ENCODE measurements at regions not wholly inside any gene's neighbourhood (a gene's known extent, or its start where the extent isn't known, plus 50 kb on each side); places are given as distances from the start of the nearest gene placed in this dataset.

DNA sequence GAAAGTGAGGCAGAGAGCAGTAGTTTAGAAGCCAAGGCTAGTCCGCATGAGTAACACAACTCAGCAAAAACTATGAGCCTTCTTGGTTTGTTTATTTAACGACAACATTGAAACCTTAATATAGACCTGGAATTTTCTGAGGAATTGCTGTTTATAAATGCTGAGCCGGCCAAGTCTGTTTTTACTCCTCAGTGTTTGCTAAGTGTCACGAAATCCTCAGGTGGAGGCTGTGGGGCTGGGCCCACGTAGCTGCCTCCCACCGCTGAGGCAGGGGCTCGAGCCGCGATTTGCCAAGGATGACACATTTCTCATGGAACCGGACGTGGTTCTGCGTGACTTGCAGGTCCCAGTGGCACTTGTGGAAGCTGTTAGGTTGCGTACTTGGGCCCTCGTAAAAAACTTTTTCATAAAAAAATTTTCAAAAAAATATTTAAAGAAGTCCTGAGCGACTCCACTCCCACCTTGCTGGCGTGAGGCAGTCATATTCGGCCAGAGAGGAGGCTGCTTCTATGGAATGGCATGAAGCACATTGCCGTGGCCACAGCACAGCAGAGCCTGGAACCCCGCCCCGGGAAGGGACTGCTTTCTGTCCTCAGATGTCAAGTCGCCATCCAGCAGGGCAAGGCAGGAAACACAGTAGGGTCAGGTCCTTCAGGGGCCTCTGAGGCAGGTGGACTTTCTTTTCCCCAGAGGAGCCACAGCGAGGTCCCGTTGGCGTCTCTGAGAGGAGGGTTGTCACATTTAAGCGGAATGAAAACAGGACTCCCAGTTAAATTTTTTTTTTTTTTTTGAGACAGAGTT, 64.8 kb upstream of the PCSK6 start:
- ATAC-seq (no peak), DNase-seq (no peak)
- intact Hi-C loops (cut with DNase I) = no loop called here

GRCh38 chr15:101551696-101552591, 62.4 kb upstream of the PCSK6 start:
- DNase-seq (no peak), ATAC-seq (no peak)
- intact Hi-C loops (cut with DNase I) = no loop called here

GRCh38 chr15:101550124-101550523, 60.6 kb upstream of the PCSK6 start:
- ATAC-seq (no peak), DNase-seq (no peak)
- intact Hi-C loops (cut with DNase I) = no loop called here

DNA sequence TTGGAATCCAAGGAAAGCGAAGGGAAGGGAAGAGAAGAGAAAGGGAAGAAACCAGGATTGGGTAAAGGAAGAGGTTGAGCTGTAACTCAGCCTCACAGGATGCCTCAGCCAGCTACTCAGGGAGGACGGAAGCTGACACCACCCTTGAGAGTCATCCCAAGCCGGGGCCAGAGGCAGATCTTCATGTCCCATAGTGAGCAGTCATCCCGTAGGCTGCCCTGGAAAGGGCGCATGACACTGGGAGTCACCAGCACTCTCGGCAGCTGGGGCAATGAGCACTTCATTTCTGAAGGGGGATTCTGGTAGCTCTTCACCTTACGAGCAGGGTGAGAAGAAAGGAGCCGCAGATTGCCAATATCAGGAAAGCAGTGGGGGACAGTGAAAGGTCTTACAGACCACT, 60.1 kb upstream of the PCSK6 start:
- ATAC-seq (no peak), DNase-seq (no peak)
- intact Hi-C loops (cut with DNase I) = no loop called here

DNA sequence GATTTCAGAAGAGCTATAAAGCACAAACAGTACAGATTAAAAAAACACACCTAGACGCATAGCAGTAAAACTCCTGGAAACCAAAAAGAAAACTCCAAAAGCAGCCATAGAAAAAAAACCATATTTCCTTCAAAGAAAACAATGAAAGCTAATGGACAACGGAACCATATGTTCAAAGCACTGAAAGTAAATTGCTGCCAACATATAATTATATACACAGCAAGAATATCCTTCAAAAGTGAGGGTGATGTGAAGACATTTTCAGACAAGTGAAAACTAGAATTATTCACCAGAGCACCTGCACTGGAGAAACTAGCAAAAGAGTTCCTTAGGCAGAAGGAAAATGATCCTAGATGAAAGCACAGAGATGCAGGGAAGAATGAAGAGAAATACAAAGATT, 58.2 kb upstream of the PCSK6 start:
- intact Hi-C loops (cut with DNase I) = no loop called here
- DNase-seq (no peak), ATAC-seq (no peak)

DNA sequence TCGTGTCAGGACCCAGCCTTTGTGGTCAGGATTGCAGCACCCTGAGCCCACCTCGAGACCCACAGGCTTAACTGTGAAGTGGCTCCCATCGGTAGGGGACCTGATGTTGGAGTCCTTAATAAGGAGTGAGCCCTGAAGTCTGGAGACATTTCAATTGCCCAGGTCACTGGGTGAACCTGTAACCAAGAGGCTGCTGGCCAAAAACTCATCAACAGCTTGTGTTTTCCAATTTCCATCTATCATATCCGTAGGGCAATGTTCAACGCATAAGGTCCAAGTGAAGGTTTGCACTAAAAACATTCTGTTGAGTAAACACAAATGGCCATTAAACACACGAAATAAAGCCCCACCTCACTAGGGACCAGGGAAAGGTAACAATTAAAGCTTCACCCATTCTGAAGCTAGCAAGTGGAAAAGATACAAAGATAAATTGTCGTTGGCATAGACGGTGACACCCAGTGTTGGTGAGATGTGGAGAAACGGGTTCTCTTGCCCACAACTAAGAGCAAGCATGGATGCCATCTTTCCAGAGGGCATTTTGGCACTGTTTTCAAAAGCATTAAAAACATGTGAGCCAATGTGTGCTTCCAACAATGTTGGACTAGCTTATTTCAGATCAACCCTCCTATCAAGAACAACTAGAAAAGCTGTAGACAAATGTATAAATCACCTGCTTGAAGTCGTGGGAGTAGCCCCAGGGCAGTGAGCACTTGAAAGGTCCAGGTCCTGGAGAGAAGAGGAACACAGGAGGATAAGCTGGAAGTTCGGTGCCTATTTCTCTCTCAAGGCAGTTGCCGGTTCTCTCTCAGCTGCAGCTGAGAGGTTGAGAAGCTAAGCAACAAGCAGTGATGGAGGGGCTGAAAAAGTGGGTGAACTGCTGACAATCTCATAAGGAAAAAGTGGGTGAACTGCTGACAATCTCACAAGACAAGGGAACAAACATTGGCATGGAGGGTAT, 56.3 kb upstream of the PCSK6 start:
- no peak for DNase-seq
- intact Hi-C loops (cut with DNase I) = no loop called here

GRCh38 chr15:101544613-101544945, 55.1 kb upstream of the PCSK6 start:
- no peak for ATAC-seq
- no peak for DNase-seq
- intact Hi-C loops (cut with DNase I) = loop anchor here in 1 of 2 donors (5.0 kb wide), 1 partner anchor 98 kb away; no protein-coding TSS in a partner anchor

More for the DNA sequence above, 56.3 kb upstream of the PCSK6 start:
- no peak for ATAC-seq

DNA sequence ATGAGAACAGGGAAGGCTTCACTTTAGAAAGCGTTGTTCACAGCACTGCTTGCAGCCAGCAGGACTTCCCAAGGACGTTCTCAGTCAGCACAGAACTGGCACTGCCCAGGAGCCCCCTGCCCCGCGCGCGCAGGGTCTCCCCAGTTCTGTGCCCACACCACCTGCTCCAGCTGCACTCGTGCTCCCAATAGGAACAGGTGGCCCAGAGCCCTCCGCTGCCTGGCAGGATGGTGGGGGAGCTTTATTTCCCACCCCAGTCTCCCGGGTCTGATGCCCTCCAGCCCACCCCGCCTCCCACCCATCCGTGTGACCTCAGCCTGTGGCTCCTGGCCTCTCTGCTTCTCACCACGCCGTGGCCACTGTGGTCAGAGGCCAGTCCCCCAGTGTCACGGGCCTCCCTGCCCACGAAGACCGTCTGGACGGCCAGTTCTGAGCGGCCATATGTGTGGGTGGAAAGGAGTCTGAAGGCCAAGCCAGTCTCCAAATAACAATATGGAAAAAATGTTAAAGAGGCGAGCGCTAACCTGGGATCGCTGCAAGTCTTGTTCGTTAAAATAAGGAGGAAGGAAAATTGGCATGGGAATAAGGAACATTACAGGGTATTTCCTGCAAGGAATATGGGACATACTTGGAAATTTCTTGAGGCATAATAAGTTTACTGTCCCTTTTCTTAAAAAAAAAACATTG, 54.6 kb upstream of the PCSK6 start:
- intact Hi-C loops (cut with DNase I) = loop anchor here in 1 of 2 donors (5.0 kb wide), 1 partner anchor 98 kb away; no protein-coding TSS in a partner anchor
- no peak for ATAC-seq
- DNase-seq = no peak

DNA sequence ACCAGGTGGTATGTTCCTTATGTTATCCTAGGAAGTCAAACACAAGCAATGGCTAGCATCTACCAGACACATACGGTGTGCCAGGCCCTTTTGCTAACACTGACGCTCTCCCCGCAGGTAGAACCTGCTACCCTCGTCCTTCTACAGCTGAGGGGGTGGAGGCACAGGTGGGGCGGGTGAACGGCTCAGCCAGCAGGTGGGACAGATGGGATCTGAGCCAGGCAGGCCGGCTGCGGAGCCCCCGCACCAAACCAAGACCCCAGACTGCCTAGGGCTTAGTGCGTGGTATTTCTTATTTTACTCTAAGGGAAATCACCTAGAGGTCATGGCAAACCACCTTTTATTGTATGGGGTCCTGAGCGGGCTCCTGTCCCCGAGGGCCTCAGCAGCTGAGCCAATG, 53.9 kb upstream of the PCSK6 start:
- intact Hi-C loops (cut with DNase I) = loop anchor here in 1 of 2 donors (5.0 kb wide), 1 partner anchor 99 kb away; no protein-coding TSS in a partner anchor
- ATAC-seq (no peak), DNase-seq (no peak)

- DNase-seq = no peak
- intact Hi-C loops (cut with DNase I) = loop anchor here in 1 of 2 donors (5.0 kb wide), 1 partner anchor 99 kb away; no protein-coding TSS in a partner anchor
- no peak for ATAC-seq
Measured at GRCh38 chr15:101543026-101543390, 53.5 kb upstream of the PCSK6 start.

GRCh38 chr15:101542306-101543025, 53.0 kb upstream of the PCSK6 start:
- intact Hi-C loops (cut with DNase I) = loop anchor here in 1 of 2 donors (5.0 kb wide), 1 partner anchor 100 kb away; no protein-coding TSS in a partner anchor
- ATAC-seq (peak in 1 of 2 donors; percentile 48), DNase-seq (peak; percentile 45)

- ATAC-seq (no peak), DNase-seq (no peak)
- intact Hi-C loops (cut with DNase I) = loop anchor here in 1 of 2 donors (5.0 kb wide), 1 partner anchor 101 kb away; no protein-coding TSS in a partner anchor
Measured at GRCh38 chr15:101541501-101542292, 52.2 kb upstream of the PCSK6 start.

DNA sequence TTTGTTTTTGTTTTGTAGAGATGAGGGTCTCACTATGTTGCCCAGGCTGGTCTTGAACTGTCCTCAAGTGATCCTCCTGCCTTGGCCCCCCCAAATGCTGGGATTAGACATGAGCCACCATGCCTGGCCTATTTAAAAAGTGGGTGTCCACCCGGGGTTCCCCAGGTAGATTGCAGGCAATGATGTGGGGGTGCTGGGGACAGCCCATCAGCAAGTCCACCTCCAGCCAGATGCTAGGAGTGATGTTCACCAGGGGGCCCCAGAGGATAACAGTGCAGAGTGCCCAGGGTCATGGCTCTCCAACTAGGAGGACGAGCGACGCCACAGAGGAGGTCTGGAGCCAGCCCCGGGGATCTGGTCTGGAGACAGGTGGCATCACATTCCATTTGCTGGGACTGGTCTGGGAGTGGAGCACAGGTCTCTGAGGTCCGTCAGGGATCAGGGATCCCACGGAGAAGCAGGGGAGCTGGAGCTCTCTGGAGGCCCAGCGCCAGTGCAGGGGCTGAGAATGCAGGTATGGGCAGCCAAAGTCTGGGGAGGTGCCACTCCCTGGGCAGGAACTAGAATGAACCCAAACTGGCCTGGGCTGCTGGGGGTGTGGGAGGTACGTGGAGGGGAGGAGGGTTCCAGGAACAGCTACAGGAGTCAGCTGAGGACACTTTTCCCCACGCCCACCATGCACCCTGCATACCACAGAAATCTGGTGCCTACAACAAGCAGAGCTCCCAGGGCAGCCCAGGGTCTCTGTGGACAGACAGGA, 51.2 kb upstream of the PCSK6 start:
- no peak for DNase-seq

DNA sequence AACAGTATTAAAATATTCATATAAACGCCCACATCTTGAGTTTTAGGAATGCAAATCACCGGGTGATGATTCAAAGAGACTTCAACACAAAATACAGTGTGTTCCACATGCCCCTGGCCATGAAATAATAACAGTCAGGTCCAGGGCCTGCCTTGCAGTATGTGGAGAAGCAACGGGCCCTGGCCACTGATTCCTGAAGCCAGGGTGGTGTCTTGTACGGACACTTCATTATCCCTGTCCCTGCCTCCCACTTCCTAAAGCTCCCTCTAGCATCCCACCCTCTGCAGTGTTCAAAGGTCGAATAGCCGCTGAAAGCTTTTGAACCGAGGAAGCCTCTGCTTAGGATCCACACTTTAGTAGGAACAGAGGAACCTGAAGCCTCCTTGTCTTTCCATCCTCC, 50.4 kb upstream of the PCSK6 start:
- intact Hi-C loops (cut with DNase I) = loop anchor here in 1 of 2 donors (5.0 kb wide), 1 partner anchor 102 kb away; no protein-coding TSS in a partner anchor
- ATAC-seq (no peak), DNase-seq (no peak)

More for the DNA sequence above, 51.2 kb upstream of the PCSK6 start:
- ATAC-seq = no peak
- intact Hi-C loops (cut with DNase I) = loop anchor here in 1 of 2 donors (5.0 kb wide), 1 partner anchor 102 kb away; no protein-coding TSS in a partner anchor

DNA sequence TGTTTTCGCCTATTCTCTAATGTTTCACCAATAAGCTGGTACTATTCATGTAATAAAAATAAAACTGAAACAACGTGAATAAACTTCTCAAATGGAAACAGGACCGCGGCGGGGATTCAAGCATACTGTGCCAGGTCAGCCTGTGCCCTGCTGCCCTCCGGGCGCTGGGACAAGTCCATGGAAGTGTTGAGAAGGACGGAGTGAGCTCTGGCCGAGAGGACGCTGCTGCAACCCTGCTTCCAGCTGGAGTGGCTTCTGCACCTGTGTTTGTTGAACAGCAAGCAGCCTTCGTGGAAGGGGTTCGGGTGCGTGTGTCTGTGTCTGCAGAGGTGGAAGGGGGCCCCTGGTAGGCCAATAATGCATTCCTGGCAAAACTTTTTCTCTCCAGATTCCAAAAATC, 50.0 kb upstream of the PCSK6 start:
- ATAC-seq = no peak

More for the DNA sequence above, 50.0 kb upstream of the PCSK6 start:
- no peak for DNase-seq
- intact Hi-C loops (cut with DNase I) = no loop called here
